A549 (cell line): ENCODE measurements at regions not wholly inside any gene's neighbourhood (a gene's known extent, or its start where the extent isn't known, plus 50 kb on each side); places are given as distances from the start of the nearest gene placed in this dataset.

ENCODE experiments used
- POLR2A ChIP-seq: IDR thresholded peaks from 2 replicates; pipeline ENCODE4 v1.6.1; 2012; ENCODE audit warnings: mild to moderate bottlenecking, low read length
- TF ChIP-seq, protein P1 (sequence below): fragments of >200 bp; sonication (Bioruptor Twin); formaldehyde crosslinking; IDR thresholded peaks from 3 replicates; pipeline ENCODE4 v1.5.1; 2016

DNA sequence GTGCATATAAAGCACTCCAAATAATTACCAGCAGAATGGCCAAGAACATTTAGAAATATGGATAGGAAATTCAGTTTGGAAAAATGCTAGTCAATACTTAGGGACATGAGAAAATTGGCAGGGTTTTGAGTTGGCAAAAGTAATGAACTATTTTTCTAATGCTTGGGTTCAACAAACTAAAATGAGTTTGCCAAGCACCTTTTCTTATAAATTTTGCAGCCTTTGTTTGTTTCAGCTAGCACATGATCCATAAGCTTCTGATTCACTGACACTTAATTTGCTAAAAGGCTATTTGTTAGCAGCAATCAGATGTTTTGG, 324.8 kb downstream of the QKI start:
- no peak for TF ChIP-seq POLR2A
- TF ChIP-seq, protein P1, sequence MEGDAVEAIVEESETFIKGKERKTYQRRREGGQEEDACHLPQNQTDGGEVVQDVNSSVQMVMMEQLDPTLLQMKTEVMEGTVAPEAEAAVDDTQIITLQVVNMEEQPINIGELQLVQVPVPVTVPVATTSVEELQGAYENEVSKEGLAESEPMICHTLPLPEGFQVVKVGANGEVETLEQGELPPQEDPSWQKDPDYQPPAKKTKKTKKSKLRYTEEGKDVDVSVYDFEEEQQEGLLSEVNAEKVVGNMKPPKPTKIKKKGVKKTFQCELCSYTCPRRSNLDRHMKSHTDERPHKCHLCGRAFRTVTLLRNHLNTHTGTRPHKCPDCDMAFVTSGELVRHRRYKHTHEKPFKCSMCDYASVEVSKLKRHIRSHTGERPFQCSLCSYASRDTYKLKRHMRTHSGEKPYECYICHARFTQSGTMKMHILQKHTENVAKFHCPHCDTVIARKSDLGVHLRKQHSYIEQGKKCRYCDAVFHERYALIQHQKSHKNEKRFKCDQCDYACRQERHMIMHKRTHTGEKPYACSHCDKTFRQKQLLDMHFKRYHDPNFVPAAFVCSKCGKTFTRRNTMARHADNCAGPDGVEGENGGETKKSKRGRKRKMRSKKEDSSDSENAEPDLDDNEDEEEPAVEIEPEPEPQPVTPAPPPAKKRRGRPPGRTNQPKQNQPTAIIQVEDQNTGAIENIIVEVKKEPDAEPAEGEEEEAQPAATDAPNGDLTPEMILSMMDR, result no peak
